ENCODE measurements at regions not wholly inside any gene's neighbourhood (a gene's known extent, or its start where the extent isn't known, plus 50 kb on each side); places are given as distances from the start of the nearest gene placed in this dataset.

DNA sequence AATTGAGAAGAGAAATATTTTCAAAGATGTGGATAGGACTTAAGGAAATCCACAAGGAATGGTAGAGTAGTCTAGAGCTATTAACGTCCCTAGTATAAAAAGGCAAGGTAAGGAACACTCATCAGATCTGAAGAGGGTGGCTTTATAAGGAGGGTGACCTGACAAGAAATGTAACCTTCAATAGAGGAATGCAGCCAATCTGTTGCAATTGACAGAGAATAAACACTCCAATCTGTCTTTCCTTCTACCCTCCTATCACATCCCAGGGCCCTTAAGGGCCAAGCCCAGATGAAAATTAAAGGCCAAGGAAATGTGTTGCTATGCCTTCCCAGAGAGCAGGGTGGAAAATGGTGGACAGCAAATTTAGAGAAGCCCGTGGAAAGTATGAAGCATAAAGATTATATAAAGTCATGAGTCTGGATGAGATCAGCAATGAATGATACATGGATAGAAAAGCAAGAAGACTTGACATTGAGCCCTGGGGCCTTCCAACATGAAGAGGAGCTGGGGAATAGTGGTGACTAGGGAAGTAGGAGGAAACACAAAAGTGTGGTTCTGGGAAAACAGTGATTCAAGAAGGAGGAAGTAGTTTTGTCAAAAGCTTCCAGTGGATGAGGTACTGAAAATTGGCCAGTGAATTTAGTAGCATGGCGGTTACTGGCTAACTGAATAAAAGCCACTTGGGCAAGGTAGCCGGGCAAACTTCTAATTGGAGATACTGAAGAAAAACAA, 270.6 kb upstream of the TANK start:
- DNase-seq, result no peak

- no peak for DNase-seq
These were observed 269.4 kb upstream of the TANK start for GRCh38 chr2:160890667-160891352.

GRCh38 chr2:160891353-160891740, 268.9 kb upstream of the TANK start:
- no peak for DNase-seq

DNA sequence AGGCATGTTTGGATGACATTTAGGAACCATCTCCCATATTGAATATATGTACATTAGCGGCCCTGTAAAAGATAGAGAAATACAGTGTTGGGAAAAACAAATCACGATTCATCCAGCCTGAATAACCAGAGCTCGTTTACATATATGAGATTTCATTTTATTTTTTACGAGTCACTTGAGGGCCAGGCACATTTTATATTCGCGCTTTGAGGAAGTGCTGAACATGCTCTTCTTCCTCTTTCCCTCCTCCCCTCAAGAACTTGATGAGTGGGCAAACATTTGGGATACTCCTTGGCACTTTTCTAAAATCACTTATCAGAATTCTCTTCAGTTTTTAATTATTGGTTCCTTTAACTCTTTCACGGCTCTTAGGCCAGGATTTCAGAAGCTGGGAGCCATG, 268.0 kb upstream of the TANK start:
- no peak for DNase-seq

DNA sequence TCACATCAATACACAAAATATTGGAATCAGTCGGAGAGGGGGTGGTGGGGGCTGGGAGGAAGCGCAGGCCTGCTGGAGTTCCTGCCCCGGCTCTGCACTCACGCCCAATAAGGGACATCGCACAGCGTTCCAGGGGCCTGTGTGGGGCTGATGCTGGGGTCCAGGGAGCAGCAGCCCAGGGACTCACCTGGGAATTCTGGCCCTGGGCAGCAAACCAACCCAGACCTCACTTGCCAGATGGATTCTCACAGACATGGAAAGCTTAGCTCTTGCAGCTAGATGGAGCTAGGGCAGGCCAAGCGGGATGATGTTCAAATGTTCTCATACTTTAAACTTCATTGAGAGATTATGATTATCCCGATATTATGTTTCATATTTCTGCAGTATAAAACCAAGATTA, 266.6 kb upstream of the TANK start:
- DNase-seq, result no peak

- no peak for DNase-seq
These were observed 261.5 kb upstream of the TANK start for GRCh38 chr2:160898581-160899307.

- DNase-seq, result no peak
These were observed 258.6 kb upstream of the TANK start for GRCh38 chr2:160901613-160902012.

GRCh38 chr2:160905862-160906261, 254.4 kb upstream of the TANK start:
- no peak for DNase-seq

DNA sequence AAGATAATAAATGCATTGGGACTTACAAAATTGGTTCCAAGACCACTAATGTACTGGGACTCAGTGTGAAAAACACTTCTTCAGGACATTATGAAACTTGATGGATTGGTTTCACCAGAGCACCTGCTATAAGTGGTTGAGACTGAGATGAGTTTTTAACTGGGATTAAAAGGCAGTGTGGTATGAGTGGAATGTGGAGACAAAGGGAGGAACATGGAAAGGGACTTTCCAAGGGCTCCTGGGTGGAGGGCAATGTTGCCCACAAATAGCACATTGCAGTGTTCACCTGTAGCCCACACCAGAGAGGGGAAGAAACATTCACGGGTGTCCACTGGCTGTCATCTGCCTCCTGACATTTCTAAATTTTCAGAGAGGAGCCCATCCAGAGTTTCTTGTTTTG, 253.3 kb upstream of the TANK start:
- no peak for DNase-seq

- DNase-seq, result no peak
These were observed 252.5 kb upstream of the TANK start for GRCh38 chr2:160907738-160908137.

- DNase-seq, result no peak
These were observed 252.1 kb upstream of the TANK start for GRCh38 chr2:160908157-160908556.

GRCh38 chr2:160909781-160910242, 250.4 kb upstream of the TANK start:
- no peak for DNase-seq

- DNase-seq, result no peak
These were observed 249.5 kb upstream of the TANK start for GRCh38 chr2:160910681-160911080.

- no peak for DNase-seq
These were observed 249.0 kb upstream of the TANK start for GRCh38 chr2:160911258-160911657.

DNA sequence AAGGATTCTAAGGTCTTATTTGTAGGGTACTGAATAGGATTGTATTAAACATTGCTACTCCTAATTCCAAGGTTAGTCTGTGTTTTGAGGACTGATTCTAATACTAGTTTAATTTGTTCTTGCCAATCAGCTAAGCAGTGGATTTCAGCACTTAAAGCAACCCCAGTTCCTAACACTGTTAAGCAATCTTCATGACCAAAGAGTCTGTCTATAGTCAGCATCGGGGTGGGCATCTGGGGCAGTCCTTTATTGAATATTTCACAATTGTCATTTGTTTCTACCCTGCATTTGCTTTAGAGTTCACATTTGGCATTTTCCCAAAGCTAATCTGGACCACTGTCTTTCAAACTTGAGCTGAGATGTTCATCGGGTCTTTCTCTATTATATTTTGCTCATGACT, 248.0 kb upstream of the TANK start:
- no peak for DNase-seq

- no peak for DNase-seq
These were observed 246.9 kb upstream of the TANK start for GRCh38 chr2:160913323-160913722.

DNA sequence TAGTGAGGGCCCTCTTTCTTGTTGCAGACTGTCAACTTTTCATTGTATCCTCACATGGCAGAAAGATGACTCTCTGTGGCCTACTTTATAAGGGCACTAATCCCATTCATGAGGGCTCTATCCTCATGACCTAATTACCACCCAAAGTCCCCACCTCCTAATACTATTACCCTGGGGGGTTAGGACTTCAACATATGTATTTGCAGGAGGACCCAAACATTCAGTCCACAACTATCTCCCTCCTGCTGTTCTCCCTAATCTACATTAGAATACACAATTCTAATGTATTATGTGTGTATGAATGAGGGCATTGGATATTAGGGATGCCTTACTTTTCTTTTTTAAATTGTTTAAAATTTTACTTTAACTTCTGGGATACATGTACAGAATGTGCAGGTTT, 246.0 kb upstream of the TANK start:
- no peak for DNase-seq

- DNase-seq, result no peak
These were observed 243.9 kb upstream of the TANK start for GRCh38 chr2:160916300-160916699.

DNA sequence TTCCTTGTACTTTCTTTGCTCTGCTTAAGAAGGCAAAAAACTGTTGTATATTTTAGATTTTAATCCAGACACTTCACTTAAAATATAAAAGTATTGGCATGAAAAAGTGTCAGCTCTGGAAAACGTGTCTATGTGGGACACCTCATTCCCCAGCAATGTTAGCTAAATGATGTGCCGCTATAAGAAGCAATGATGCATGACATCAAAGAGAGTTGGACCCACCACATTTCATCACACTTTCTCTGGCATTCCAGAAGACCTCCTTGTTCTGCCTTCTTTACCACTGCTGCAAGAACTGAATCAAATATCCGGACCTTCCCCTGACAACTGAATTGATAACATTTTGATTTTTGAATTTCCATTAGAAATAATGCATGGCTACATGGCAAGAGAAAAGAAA, 242.4 kb upstream of the TANK start:
- no peak for DNase-seq

DNA sequence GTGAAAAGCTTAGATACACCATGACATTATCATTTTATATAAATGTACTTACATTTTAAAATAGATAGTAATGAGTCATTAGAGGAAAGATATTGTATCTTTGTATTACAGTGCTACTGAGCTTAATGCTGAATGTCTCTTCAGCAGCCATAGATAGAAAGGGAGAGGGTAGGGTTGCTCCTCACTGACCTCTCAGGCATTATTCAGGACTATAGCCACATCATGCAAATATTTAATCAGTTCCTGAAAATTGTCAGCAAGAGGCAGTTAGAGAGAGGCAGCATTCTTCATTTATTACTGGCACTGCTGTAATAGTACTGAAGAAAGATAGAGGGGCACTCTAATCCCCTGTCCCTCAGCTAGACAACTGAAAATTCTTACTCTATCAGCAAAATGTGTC, 242.0 kb upstream of the TANK start:
- no peak for DNase-seq

DNA sequence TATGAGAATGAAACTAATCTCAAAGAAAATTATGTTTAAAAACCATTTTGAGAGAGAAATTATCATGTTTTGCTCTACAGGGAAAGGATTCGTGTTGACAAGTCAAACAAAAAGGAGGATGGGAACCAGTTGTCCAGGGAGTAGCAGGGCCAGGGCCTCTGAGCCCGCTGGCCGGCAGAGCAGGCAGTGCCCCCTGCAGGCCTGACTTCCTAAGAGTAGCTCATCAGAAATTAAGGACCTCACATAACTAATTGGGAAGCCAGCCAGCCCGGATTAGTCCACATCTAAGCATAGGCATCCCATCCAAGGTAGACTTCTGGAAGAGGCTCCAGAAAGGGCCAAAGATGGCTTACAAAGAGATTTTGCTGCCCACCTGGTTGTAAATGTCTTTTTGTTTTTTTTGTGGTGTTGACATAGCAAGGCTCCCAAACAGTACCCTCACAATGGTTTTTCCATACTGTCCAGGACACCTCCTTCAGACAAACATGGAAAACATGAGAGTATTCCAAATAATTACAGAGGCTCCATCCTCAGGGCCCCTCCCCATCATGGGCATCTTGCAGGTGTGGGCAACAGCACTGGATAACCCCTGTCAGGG, 241.2 kb upstream of the TANK start:
- DNase-seq, result peak in 1 of 2 experiments; percentile 21

DNA sequence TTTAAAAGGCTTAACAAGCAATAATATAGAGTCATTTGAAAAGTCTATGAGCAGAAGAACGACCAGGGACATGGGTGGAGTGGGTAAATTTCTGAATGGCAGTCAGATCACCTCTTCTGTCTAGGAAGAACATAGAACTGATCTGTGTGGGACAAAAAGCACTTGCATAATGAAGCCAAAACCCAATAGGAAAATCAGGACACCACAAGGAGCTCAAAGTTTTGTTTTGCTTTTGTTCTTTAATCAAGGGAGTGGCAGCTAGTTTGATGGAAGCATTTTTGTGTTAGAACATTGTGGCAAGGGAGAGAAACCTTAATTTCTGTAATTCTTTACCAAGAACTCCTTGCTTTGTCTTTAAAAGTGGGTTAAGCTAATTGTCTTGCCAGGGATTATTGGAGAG, 240.2 kb upstream of the TANK start:
- DNase-seq, result no peak

DNA sequence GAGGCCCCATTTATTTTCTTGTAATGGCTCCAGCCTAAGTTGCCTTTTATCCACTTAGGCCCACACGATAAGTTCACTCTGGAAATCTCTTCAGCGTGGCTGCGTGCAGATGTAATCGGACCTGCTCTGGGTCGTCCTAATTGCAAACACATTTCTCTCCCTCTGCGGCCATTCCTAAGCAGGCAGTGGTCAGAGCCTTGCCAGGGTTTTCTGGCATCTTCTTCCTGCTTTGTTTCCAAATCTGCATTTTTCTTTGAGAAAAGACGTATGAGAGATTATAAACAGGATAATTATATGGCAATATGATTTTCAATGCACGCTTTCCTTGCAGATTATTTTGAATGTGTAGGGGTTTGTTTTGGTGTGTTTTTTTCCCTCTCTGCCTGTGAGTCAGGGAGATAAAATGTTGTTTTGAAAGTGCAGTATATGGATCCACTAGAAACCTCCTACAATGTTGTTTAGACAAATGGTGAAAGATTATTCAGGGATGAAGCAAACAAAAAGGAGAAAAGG, 239.4 kb upstream of the TANK start:
- DNase-seq, result no peak
